ENCODE measurements at regions not wholly inside any gene's neighbourhood (a gene's known extent, or its start where the extent isn't known, plus 50 kb on each side); places are given as distances from the start of the nearest gene placed in this dataset.

DNA sequence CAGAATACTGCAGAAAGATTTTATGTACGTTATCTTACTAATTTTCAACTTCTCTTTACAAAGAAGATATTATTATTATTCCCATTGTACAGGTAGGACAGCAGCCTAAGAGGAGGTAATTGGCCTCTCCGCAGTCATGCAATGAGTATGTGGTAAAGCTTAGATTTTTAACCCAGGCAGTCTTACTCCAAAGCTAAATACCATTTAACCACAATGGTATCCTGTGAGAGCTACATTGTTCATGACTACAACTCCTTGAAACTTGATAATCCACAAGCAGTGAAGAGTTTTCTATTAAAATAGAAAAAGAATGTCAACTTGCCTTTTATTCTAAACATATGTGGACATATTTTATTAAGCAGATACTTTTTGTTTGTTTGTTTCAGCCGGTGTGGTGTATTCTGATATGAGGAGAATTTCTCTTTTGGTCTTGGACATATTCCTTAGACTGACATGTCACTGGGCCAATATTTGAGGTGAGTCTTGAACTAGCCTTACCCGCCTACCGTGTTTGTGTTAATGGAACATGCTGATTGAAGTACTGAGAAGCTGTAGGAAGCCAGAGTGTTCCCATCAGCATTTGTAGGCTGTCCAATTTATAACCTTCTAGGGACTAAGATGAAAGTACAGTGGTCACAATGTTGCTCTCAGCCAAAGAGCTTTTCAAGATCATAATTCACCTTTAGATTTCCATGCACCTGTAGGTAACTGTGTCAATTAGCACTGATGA lies 293.9 kb upstream of the DCC start:
- no peak overlapping the region for H3K9ac ChIP-seq (ENCODE audit: low read depth, low read length)
- no peaks in the 10 kb centered on the region for H3K9me3 ChIP-seq (ENCODE audit: control insufficient read depth, insufficient read depth, low read length)
- no peaks in the 10 kb centered on the region for H3K36me3 ChIP-seq (ENCODE audit: insufficient read depth, low read length)
- no peaks in the 10 kb centered on the region for H3K4me1 ChIP-seq (ENCODE audit: insufficient read depth, low read length)

DNA sequence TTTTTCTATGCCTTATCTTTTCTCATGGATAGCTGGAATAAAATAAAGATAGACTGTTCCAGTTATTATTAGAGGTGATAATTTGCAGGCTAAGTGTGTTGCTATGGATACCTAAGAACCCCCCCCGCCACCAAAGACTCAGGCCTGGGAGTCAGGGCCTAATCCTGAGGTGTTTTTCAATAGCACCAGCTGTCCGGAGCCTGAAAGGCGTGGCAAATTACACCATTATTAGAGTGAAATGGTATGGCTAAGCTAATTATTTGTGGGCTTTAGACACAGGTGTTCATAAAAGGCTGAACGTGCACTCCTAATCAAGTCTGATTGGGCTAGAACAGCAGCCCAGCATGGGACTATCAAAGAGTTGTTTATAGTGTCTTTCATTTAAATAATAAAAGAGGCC lies 293.2 kb upstream of the DCC start:
- Histone ChIP-seq H3K4me1 (ENCODE audit: insufficient read depth, low read length) (no peaks in the 10 kb centered on the region), H3K36me3 (ENCODE audit: insufficient read depth, low read length) (no peaks in the 10 kb centered on the region), H3K9me3 (ENCODE audit: control insufficient read depth, insufficient read depth, low read length) (no peaks in the 10 kb centered on the region)

DNA sequence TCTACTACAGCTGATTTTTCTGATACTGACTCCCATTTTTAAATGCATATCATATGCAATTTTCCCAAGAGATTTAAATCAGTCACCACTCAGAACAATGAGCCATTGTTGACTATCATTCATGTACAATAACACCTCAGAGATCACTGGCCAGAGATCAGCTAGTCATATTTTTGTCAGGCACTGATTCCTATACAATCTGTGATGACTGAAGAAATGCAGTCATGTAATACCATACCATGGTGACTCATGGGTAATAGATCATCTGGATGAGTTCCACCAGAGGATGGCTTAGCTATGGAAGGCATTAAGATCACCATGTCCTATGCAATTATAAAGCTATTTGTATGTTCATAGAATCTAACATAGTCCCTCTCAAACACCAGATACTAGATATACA lies 285.7 kb upstream of the DCC start:
- H3K4me1 ChIP-seq (ENCODE audit: insufficient read depth, low read length), result no peaks in the 10 kb centered on the region
- no peak overlapping the region for H3K9ac ChIP-seq (ENCODE audit: low read depth, low read length)
- no peaks in the 10 kb centered on the region for H3K9me3 ChIP-seq (ENCODE audit: control insufficient read depth, insufficient read depth, low read length)
- no peaks in the 10 kb centered on the region for H3K36me3 ChIP-seq (ENCODE audit: insufficient read depth, low read length)

More for the DNA sequence above, 293.2 kb upstream of the DCC start:
- H3K9ac ChIP-seq (ENCODE audit: low read depth, low read length), result no peak overlapping the region

DNA sequence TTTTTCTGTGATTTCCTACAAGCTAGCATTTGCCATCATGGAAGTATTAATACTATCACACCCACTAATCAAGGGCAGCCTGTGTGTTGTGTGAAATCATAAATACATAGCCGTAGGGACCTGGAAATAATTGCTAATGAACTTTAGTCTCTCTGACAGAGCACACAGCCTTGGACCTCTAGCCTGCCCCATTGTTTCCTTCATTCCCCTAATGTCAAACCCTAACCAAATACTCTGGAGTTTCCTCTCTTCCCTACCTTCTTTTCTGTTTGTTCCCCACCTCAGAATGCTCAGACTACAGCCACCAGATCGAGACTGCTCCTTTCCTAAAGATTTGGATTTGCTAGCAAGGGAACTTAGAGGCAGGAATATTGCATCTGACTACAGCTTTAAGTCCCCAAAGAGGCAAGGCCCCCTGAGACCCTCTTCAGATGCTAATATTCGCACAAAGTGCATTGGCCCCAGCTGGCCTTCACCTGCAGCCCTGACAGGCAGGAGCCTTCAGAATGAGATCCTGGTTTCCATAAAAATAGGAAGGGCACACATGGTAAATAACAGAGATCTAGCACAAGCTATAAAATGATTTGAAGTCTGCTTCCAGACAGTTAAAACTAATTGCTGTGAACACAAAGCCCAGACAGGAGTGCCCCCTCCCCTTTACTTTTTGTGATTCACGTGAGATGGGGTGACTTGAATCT lies 279.2 kb upstream of the DCC start:
- no peaks in the 10 kb centered on the region for H3K36me3 ChIP-seq (ENCODE audit: insufficient read depth, low read length)
- H3K9me3 ChIP-seq (ENCODE audit: control insufficient read depth, insufficient read depth, low read length), result no peaks in the 10 kb centered on the region
- H3K4me1 ChIP-seq (ENCODE audit: insufficient read depth, low read length), result peaks cover 7% of the 10 kb centered on the region; the same call in 1 of the 2 replicates
- H3K9ac ChIP-seq (ENCODE audit: low read depth, low read length), result no peak overlapping the region

DNA sequence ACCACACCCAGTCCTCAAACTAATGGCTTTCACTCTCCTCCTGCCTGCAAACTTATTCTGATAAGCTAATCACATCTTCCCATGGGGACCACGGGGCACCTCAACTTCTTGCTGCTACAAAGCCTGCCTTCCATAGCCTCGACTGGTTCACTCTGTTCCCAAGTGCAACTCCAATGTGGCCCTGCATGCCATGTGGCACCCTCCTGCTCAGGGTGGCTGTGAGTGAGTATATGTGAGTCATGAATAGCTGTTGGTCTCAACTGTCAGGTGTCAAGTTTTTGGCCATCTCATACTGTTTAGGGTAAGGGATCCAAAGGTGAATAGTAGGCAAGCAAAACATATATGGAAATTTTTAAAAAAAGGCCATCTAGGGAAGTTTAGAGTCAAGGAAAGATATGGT lies 276.1 kb upstream of the DCC start:
- Histone ChIP-seq H3K9ac (ENCODE audit: low read depth, low read length) (no peak overlapping the region), H3K9me3 (ENCODE audit: control insufficient read depth, insufficient read depth, low read length) (peaks cover 3% of the 10 kb centered on the region; the same call in 1 of the 2 replicates), H3K36me3 (ENCODE audit: insufficient read depth, low read length) (no peaks in the 10 kb centered on the region), H3K4me1 (ENCODE audit: insufficient read depth, low read length) (peaks cover 7% of the 10 kb centered on the region; the same call in 1 of the 2 replicates)

DNA sequence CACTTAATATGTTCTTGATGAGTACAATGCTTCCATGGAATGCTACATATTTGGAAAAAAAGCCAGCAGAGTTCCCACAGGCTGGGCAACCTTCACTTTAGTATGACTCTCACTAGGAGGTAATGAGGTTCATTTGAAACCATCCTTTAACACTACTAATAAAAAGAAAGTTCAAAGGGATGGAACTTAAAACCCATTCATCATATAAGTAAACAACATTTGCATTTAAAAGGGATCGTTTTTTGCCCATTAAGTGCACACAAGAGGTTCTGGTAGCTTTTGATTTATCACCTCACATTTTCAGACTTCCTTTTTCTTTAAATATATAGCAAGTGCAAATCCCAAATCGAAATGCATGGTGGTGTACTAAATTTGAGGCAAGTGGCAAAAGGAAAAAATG lies 270.8 kb upstream of the DCC start:
- Histone ChIP-seq H3K4me1 (ENCODE audit: insufficient read depth, low read length) (no peaks in the 10 kb centered on the region), H3K36me3 (ENCODE audit: insufficient read depth, low read length) (no peaks in the 10 kb centered on the region), H3K9ac (ENCODE audit: low read depth, low read length) (no peak overlapping the region), H3K9me3 (ENCODE audit: control insufficient read depth, insufficient read depth, low read length) (peaks cover 3% of the 10 kb centered on the region; the same call in 1 of the 2 replicates)

DNA sequence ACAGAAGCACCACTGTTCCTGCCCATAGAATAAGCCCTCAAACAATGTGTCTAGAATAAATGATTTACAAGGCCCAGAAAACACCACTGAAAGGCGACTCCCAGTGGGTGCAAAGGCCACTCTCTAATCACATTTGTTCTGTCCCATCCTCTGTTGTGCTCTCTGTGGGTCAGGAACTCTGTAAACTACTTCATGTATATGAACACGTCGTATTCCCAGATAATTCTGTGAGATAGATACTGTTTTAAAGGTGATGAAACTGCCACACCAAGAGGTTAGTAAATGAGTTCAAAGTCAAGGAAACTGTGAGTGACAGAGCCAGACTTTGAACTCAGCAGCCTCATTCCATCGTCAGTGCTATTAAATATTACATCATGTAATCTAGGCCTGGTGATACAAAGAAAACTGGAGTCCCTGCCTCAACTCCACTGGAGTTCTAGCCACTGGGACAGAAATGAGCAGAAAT lies 269.7 kb upstream of the DCC start:
- Histone ChIP-seq H3K9ac (ENCODE audit: low read depth, low read length) (no peak overlapping the region), H3K4me1 (ENCODE audit: insufficient read depth, low read length) (no peaks in the 10 kb centered on the region), H3K36me3 (ENCODE audit: insufficient read depth, low read length) (no peaks in the 10 kb centered on the region), H3K9me3 (ENCODE audit: control insufficient read depth, insufficient read depth, low read length) (peaks cover 3% of the 10 kb centered on the region; the same call in 1 of the 2 replicates)

DNA sequence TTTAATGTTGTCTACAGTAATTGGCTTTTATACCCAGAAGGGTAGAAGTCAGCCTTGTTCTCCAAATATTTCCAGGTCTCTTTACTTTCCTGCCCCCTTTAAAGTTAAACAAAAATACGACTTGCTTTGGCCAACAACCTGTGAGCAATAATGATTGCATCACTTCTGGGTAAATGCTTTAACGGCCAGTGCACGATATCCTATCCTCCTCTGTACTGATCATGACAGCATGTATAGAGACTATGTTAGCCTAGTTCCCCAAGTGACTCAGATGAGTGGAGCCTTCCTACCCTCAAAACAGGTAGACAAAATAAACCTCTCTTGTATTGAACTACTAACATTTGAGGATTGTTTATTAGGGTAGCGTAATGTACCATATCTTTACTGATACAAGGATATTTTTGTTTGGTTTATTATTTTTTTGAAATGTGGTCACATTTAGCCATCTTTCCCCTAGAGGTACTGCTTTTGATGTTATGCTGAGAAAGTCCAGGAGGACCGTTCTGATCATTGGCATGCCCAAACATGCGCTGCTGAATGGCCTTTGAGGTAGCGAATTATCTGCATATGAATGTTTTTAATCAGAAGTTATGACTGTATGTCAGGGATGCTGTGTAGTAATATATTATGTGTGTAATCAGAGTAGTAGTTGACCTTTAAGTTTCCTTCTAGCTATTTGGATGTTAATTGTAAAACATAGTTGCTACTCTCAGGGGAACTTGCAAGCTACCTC lies 262.6 kb upstream of the DCC start:
- no peaks in the 10 kb centered on the region for H3K9me3 ChIP-seq (ENCODE audit: control insufficient read depth, insufficient read depth, low read length)
- H3K36me3 ChIP-seq (ENCODE audit: insufficient read depth, low read length), result no peaks in the 10 kb centered on the region
- no peaks in the 10 kb centered on the region for H3K4me1 ChIP-seq (ENCODE audit: insufficient read depth, low read length)
- H3K9ac ChIP-seq (ENCODE audit: low read depth, low read length), result no peak overlapping the region

DNA sequence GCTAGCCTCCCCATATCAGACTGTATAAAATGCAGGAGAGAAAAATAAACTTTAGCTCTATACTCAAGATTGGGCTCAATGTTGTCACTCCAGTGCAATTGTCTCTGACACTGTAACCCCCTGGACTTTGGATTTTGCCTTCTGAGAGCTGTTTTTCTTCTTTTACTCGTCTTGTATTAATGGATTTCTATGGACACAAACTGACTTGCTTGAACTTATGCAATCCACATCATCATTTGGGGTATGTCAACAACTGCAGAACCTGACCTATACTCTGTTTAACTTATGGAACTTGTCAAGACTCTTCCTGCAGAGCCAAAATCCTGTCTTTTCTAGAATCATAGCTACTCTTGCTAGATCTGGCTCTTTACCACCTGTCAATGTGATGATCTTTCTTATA lies 257.8 kb upstream of the DCC start:
- Histone ChIP-seq H3K9me3 (ENCODE audit: control insufficient read depth, insufficient read depth, low read length) (no peaks in the 10 kb centered on the region), H3K4me1 (ENCODE audit: insufficient read depth, low read length) (no peaks in the 10 kb centered on the region), H3K36me3 (ENCODE audit: insufficient read depth, low read length) (no peaks in the 10 kb centered on the region), H3K9ac (ENCODE audit: low read depth, low read length) (no peak overlapping the region)

DNA sequence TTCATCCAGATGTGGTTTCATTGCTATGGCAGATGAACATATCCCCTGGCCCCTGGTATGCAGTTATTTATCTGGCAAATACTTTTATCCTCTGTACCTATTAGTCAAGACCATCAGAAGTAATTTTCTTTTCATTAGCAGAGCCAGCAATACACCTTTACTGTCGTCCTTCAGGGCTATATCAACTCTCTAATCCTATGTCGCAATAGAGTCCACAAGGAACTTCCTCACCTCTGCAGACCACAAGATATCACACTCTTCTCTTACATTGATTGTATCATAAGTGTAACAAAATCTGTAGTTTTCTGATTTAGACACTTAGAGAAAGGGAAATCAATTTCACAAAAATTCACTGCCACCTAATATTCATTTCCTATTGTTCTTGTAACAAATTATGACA lies 252.9 kb upstream of the DCC start:
- H3K9ac ChIP-seq (ENCODE audit: low read depth, low read length), result no peak overlapping the region
- no peaks in the 10 kb centered on the region for H3K9me3 ChIP-seq (ENCODE audit: control insufficient read depth, insufficient read depth, low read length)
- H3K36me3 ChIP-seq (ENCODE audit: insufficient read depth, low read length), result no peaks in the 10 kb centered on the region
- no peaks in the 10 kb centered on the region for H3K4me1 ChIP-seq (ENCODE audit: insufficient read depth, low read length)

DNA sequence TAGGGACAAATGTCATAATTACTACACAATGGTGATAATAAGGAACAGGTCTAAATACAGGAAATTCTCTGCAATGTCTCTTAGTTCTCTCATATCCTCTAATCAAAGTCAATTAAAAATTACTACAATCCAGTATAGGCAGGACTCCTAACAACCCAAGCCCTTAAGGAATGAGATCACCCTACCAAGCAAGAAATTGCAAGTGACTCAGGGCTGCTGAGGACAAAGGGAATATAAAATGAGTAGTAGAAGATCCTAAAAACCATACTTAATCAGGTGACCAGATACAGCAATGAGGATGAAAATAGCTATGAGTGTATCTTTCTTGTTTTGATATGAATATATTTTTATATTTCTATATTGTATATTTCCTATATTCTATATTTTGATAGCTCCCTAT lies 250.0 kb upstream of the DCC start:
- Histone ChIP-seq H3K4me1 (ENCODE audit: insufficient read depth, low read length) (no peaks in the 10 kb centered on the region), H3K36me3 (ENCODE audit: insufficient read depth, low read length) (no peaks in the 10 kb centered on the region), H3K9me3 (ENCODE audit: control insufficient read depth, insufficient read depth, low read length) (no peaks in the 10 kb centered on the region), H3K9ac (ENCODE audit: low read depth, low read length) (no peak overlapping the region)

DNA sequence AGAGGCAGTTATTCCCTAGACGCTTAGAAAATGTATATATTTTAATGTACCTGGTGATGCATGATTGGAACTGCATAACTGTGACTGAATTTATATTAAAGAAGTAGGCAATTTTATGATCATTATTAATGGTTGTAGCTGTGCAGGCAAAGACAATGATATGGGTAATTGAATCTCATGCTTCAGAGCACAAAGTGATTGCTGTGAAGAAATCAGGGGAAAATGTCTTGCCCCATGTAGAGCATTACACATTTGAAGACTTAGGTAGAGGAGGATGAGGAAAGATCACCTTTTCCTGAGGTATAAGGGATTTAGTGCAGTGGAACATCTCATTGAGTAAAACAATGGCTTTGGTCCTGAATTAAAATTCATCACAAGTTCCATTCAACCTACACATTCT lies 246.8 kb upstream of the DCC start:
- no peaks in the 10 kb centered on the region for H3K36me3 ChIP-seq (ENCODE audit: insufficient read depth, low read length)
- no peaks in the 10 kb centered on the region for H3K9me3 ChIP-seq (ENCODE audit: control insufficient read depth, insufficient read depth, low read length)
- no peak overlapping the region for H3K9ac ChIP-seq (ENCODE audit: low read depth, low read length)
- no peaks in the 10 kb centered on the region for H3K4me1 ChIP-seq (ENCODE audit: insufficient read depth, low read length)

DNA sequence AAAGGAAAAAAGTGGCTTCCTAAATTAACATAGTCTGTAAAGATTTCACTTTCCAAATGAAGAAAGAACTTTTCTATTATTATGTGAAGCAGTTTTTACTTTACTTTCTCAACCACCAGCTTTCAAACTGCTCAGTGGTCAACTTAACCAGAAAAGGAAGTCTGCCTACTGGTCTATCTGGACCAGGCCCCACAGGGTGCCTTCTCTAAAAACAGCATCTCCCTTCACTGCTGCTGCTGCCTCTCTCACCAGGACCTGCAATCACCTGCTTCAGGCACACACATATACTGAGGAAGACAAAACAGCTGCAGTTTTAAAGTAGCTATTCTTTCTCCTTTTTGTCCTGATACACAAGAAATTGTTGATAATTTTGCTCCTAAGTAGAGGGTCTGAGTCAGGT lies 221.3 kb upstream of the DCC start:
- Histone ChIP-seq H3K9ac (ENCODE audit: low read depth, low read length) (no peak overlapping the region), H3K4me1 (ENCODE audit: insufficient read depth, low read length) (no peaks in the 10 kb centered on the region), H3K9me3 (ENCODE audit: control insufficient read depth, insufficient read depth, low read length) (no peaks in the 10 kb centered on the region), H3K36me3 (ENCODE audit: insufficient read depth, low read length) (no peaks in the 10 kb centered on the region)

DNA sequence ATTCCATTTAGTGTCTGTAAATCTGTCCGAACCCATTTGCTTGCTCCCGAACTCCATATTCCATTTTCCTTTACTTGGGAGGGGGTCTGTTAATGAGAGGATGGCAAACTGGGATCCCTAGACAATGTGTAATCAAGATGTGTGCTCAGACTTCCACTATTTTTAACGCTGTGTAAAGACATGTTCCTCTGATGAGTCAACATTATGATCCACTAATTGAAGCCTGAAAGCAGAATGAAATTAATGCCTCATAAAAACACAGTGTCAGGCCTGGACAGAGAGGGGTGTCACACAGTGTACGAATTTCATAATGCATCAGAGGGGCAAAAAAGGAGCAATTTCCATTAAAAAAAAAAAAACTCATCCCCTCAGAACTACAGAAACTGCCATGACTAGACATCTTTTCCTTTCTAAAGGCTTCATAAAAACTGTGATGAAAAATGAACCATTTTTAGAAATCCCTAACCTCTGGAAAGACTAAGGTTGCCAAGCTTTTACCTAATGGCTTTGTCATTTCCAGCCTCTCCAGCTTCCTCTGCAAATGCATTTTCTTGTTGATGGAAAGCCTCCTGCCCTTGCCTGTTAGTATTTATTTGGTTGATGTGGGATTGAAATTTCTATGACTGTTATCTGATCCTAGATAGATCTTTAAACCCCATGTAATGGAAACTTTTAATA lies 209.2 kb upstream of the DCC start:
- no peak overlapping the region for H3K9ac ChIP-seq (ENCODE audit: low read depth, low read length)
- no peaks in the 10 kb centered on the region for H3K36me3 ChIP-seq (ENCODE audit: insufficient read depth, low read length)
- H3K4me1 ChIP-seq (ENCODE audit: insufficient read depth, low read length), result no peaks in the 10 kb centered on the region
- H3K9me3 ChIP-seq (ENCODE audit: control insufficient read depth, insufficient read depth, low read length), result no peaks in the 10 kb centered on the region

All from ES-I3 (cell line).